NCI-H226 (cell line): ENCODE measurements at regions not wholly inside any gene's neighbourhood (a gene's known extent, or its start where the extent isn't known, plus 50 kb on each side); places are given as distances from the start of the nearest gene placed in this dataset.

Experiments
- DNase-seq: peaks from one replicate; pipeline ENCODE4 v3.0.0-alpha.2; 2015

DNA sequence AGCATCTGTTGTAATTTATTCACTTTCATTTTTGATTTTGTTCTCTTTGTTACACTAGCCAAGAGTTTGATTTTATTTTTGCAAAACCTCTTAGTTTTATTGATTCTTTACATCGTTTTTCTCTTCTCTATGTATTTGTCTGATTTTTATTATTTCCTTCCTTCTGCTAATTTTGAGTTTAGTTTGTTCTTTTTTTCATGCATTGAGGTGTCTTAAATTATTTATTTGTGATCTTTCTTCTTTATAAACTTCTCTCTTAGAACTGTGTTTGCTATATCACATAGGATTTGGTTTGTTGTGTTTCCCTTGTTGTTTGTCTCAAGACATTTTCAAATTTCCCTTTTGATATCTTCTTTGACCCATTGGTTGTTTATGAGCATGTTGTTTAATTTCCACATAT is 51.7 kb upstream of the NFKBIA start:
- no peak for DNase-seq

- DNase-seq, result no peak
These were observed 53.9 kb upstream of the NFKBIA start for GRCh38 chr14:35458442-35458841.

DNA sequence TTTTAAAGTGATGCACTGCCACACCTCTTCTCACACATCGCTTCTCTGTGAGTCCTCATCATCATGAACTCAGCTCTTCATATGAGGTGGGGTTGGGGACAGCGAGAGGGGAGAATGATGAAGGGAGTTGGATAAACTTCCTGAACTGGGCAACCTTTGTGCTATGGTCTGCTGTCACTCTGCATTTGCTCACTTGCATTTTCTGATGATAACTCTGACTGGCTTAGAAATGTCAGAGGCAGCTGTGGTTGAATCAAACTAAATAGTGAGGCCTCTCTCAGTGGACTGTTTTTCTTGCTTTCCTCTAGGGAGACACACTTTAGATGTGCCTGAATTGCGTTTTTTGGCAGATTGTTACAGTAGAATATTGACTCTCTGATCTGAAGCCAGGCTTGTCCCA is 55.2 kb upstream of the NFKBIA start:
- no peak for DNase-seq

GRCh38 chr14:35470755-35471154 is 63.2 kb upstream of the INSM2 start:
- DNase-seq, result peak; percentile 23

DNA sequence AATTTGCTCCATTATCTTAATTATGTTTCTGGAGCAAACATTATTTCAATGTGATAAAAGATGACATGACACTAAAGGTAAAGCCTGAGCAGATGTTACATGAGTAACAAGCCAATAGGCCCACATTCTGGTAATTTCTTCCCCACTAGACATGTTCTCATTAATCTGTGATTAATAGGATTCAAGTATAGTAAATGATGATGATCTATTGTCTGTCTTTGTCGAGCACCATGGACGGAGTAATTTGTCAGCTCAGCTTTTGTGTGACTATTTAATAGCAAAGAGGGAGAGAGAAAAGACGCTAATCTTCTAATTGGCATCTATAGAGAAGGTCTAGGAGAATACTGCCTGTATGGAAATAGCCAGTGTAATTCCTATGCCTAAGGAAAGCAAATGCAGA is 62.2 kb upstream of the INSM2 start:
- DNase-seq, result no peak

GRCh38 chr14:35474323-35474722 is 59.6 kb upstream of the INSM2 start:
- DNase-seq, result no peak

DNA sequence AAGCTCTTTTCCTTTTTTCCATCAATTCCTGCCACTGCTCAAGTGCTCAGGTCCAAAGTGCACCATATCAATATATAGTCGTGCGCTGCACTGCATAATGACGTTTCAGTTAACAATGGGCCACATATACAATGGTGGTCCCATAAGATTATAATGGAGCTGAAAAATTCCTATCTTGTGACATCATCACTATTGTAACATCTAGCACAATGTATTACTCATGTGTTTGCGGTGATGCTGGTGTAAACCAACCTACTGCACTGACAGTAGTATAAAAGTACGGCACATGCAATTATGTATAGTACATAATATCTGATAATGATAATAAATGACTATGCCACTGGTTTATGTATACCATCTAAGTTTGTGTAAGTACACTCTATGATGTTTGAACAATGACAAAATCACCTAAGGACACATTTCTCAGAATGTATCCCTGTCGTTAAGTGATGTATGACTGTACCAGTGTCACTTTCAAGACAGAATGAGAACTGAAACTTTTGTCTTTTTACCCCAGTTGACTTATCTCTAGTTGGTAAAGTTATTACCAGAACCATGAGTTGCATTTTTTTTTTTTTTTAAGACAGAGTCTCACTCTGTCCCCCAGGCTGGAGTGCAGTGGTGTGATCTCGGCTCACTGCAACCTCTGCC is 53.7 kb upstream of the INSM2 start:
- DNase-seq, result peak; percentile 9

DNA sequence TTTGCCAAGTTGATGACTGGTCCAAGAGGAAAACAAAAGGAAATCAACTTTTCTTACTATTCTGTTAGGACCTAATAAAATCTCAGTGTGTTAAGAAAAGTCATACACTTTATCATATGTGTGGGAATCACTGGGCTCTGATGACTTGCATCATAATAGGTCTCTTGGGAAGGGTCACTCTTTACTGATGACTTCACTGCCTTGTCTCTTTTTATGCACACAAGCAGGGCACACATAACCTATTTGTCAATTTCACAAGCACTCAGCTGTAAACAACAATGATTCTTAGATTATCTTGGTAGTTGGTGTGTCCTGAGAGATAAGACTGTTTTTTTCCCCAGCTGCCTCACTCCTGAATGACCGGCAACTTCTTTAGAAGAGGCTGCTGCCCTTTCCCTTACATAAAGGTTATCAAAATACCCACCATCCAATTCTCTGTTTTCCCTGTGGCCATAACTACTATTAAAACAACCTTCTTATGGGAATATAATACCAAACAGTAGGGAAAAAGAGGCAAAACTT is 50.9 kb upstream of the INSM2 start:
- no peak for DNase-seq
